NCI-H1417 treated with DMSO at 0.1 percent for 48 hours (cell line): ENCODE measurements at regions not wholly inside any gene's neighbourhood (a gene's known extent, or its start where the extent isn't known, plus 50 kb on each side); places are given as distances from the start of the nearest gene placed in this dataset.

Experiments used
- DNase-seq: peaks from one replicate; lab custom pipeline; 2025; lab: John Stamatoyannopoulos, UW

GRCh38 chrX:39956803-39957394 is 140.9 kb downstream of the BCOR start:
- no peak for DNase-seq

- DNase-seq: no peak
Observed at GRCh38 chrX:39957816-39958566, 139.8 kb downstream of the BCOR start.

GRCh38 chrX:39958850-39959249 is 138.9 kb downstream of the BCOR start:
- DNase-seq: no peak

GRCh38 chrX:39960219-39960618 is 137.5 kb downstream of the BCOR start:
- no peak for DNase-seq

- no peak for DNase-seq
Observed at GRCh38 chrX:39961441-39961840, 136.3 kb downstream of the BCOR start.

GRCh38 chrX:39965051-39965573 is 132.6 kb downstream of the BCOR start:
- DNase-seq: no peak

- no peak for DNase-seq
Observed at GRCh38 chrX:39966176-39966575, 131.6 kb downstream of the BCOR start.

GRCh38 chrX:39967348-39967747 is 130.4 kb downstream of the BCOR start:
- no peak for DNase-seq

GRCh38 chrX:39969099-39969818 is 128.5 kb downstream of the BCOR start:
- DNase-seq: peak; percentile 82

GRCh38 chrX:39969819-39970504 is 127.8 kb downstream of the BCOR start:
- DNase-seq: no peak

- no peak for DNase-seq
Observed at GRCh38 chrX:39971760-39972159, 126.0 kb downstream of the BCOR start.

GRCh38 chrX:39972340-39972739 is 125.4 kb downstream of the BCOR start:
- DNase-seq: no peak

GRCh38 chrX:39973810-39974209 is 123.9 kb downstream of the BCOR start:
- no peak for DNase-seq

GRCh38 chrX:39974270-39974669 is 123.5 kb downstream of the BCOR start:
- DNase-seq: peak; percentile 10

GRCh38 chrX:39975101-39975925 is 122.4 kb downstream of the BCOR start:
- peak; percentile 24 for DNase-seq

GRCh38 chrX:39981946-39982345 is 115.8 kb downstream of the BCOR start:
- no peak for DNase-seq

GRCh38 chrX:39982948-39983347 is 114.8 kb downstream of the BCOR start:
- no peak for DNase-seq

- no peak for DNase-seq
Observed at GRCh38 chrX:39983715-39984114, 114.0 kb downstream of the BCOR start.

- no peak for DNase-seq
Observed at GRCh38 chrX:39984191-39984956, 113.4 kb downstream of the BCOR start.

GRCh38 chrX:39985071-39985470 is 112.7 kb downstream of the BCOR start:
- DNase-seq: no peak

- no peak for DNase-seq
Observed at GRCh38 chrX:39985551-39985950, 112.2 kb downstream of the BCOR start.
